A549 (cell line): ENCODE measurements at regions not wholly inside any gene's neighbourhood (a gene's known extent, or its start where the extent isn't known, plus 50 kb on each side); places are given as distances from the start of the nearest gene placed in this dataset.

ENCODE experiments used
- ATAC-seq, 2 experiments: fragments of 200-7000 bp in 1 of 2; fragments of >200 bp in 1 of 2; cut with Nextera tagmentation in 1 of 2; cut with Tn5 transposase in 1 of 2; 3 replicates each; pipeline versions ENCODE4 v1.8.0 to v1.9.1; 2018 to 2020; ENCODE audit warnings: mild to moderate bottlenecking in 1 of 2, moderate library complexity in 1 of 2
- CTCF ChIA-PET: fragments of 300-600 bp; sonication (Branson Sonifier 250); formaldehyde crosslinking; extraction: SDS; loops from one replicate; lab custom pipeline; 2021; ENCODE audit warnings: antibody characterized with exemption, inconsistent platforms; lab: Yijun Ruan, JAX
- POLR2A ChIA-PET: fragments of 350-600 bp; formaldehyde crosslinking; extraction: SDS; loops from one replicate; lab custom pipeline; 2021; ENCODE audit warnings: antibody characterized with exemption, inconsistent platforms; lab: Yijun Ruan, JAX
- DNase-seq, 2 experiments: peaks; one replicate each; pipeline versions ENCODE4 v3.0.0 to v3.0.0-alpha.2; 2011 to 2016; ENCODE audit warnings: low read depth in 1 of 2, low spot score in 1 of 2
- FAIRE-seq: peaks from 2 replicates; lab custom pipeline; 2011; peaks lifted over from hg19 to GRCh38; lab: Jason Lieb, UNC
- H3K27ac ChIP-seq, 2 experiments: fragments of >200 bp; sonication (Bioruptor Twin); formaldehyde crosslinking; 3 replicates each; pipeline ENCODE4 v1.5.1; 2016 to 2017
- H3K4me1 ChIP-seq: fragments of >200 bp; sonication (Bioruptor Twin); formaldehyde crosslinking; 3 replicates; pipeline ENCODE4 v1.6.1; 2016
- H3K4me2 ChIP-seq: fragments of >200 bp; sonication (Bioruptor Twin); formaldehyde crosslinking; 3 replicates; pipeline ENCODE4 v1.6.1; 2016
- H3K4me3 ChIP-seq: fragments of >200 bp; sonication (Bioruptor Twin); formaldehyde crosslinking; 3 replicates; pipeline ENCODE4 v1.5.1; 2016
- H3K9me3 ChIP-seq: fragments of >200 bp; sonication (Bioruptor Twin); formaldehyde crosslinking; 3 replicates; pipeline ENCODE4 v1.6.1; 2016
- BCL3 ChIP-seq: fragments of >200 bp; sonication (Bioruptor Twin); formaldehyde crosslinking; IDR thresholded peaks from 3 replicates; pipeline ENCODE4 v1.6.1; 2016
- CHD2 ChIP-seq: fragments of 150-350 bp; IDR thresholded peaks from 2 replicates; pipeline ENCODE4 v1.6.1; 2014; ENCODE audit warnings: low read length; ENCODE audit not compliant: partially characterized antibody
- CHD4 ChIP-seq: fragments of 200-600 bp; sonication (generic); IDR thresholded peaks from 2 replicates; pipeline ENCODE4 v1.6.1; 2016; ENCODE audit warnings: antibody characterized with exemption, mild to moderate bottlenecking, borderline replicate concordance
- CTCF ChIP-seq: fragments of >200 bp; sonication (Bioruptor Twin); formaldehyde crosslinking; IDR thresholded peaks from 3 replicates; pipeline ENCODE4 v1.5.1; 2016
- E2F6 ChIP-seq: IDR thresholded peaks from 2 replicates; pipeline ENCODE4 v1.6.1; 2012; ENCODE audit warnings: low read depth, borderline replicate concordance
- EHF ChIP-seq: fragments of 250-450 bp; sonication (Bioruptor Pico); IDR thresholded peaks from 2 replicates; pipeline ENCODE4 v1.5.0; 2020; ENCODE audit warnings: mild to moderate bottlenecking
- FOXS1 ChIP-seq: fragments of 250-450 bp; sonication (Bioruptor Pico); IDR thresholded peaks from 2 replicates; pipeline ENCODE4 v1.5.0; 2020; ENCODE audit warnings: mild to moderate bottlenecking, moderate library complexity
- GATA3 ChIP-seq: IDR thresholded peaks from 2 replicates; pipeline ENCODE4 v1.6.1; 2012; ENCODE audit warnings: borderline replicate concordance
- HES2 ChIP-seq: fragments of >200 bp; sonication (Bioruptor Twin); formaldehyde crosslinking; IDR thresholded peaks from 2 replicates; pipeline ENCODE4 v1.6.1; 2016
- HMGXB4 ChIP-seq: fragments of 250-450 bp; sonication (Bioruptor Pico); IDR thresholded peaks from 2 replicates; pipeline ENCODE4 v1.5.0; 2021; ENCODE audit warnings: mild to moderate bottlenecking, moderate library complexity, borderline replicate concordance
- HOXB13 ChIP-seq: fragments of 250-450 bp; sonication (Bioruptor Pico); IDR thresholded peaks from 2 replicates; pipeline ENCODE4 v1.5.0; 2020; ENCODE audit warnings: low read depth, mild to moderate bottlenecking, moderate library complexity
- KDM1A ChIP-seq: fragments of 200-600 bp; sonication (generic); IDR thresholded peaks from 2 replicates; pipeline ENCODE4 v1.6.1; 2016; ENCODE audit warnings: low read depth, mild to moderate bottlenecking
- RAD21 ChIP-seq, 2 experiments: fragments of >200 bp in 1 of 2; sonication (Bioruptor Twin) in 1 of 2; formaldehyde crosslinking in 1 of 2; IDR thresholded peaks in 1 of 2; conservative IDR thresholded peaks in 1 of 2; 2 replicates in 1 of 2; 3 replicates in 1 of 2; pipeline ENCODE4 v1.6.1; 2012 to 2018; ENCODE audit warnings: inconsistent platforms in 1 of 2
- RARB ChIP-seq: fragments of 250-450 bp; sonication (Bioruptor Pico); IDR thresholded peaks from 2 replicates; pipeline ENCODE4 v1.8.0; 2021; ENCODE audit warnings: mild to moderate bottlenecking, moderate library complexity
- REST ChIP-seq: fragments of 200-600 bp; sonication (generic); IDR thresholded peaks from 2 replicates; pipeline ENCODE4 v1.6.1; 2016; ENCODE audit warnings: antibody characterized with exemption, mild to moderate bottlenecking, moderate library complexity
- RFX5 ChIP-seq: fragments of 450-650 bp; IDR thresholded peaks from 2 replicates; pipeline ENCODE4 v1.7.1; 2014; ENCODE audit warnings: antibody characterized with exemption, mild to moderate bottlenecking, moderate library complexity
- SREBF2 ChIP-seq: fragments of 450-650 bp; IDR thresholded peaks from 2 replicates; pipeline ENCODE4 v1.6.1; 2014; ENCODE audit warnings: mild to moderate bottlenecking, moderate library complexity
- TFCP2L1 ChIP-seq: fragments of 250-450 bp; sonication (Bioruptor Pico); IDR thresholded peaks from 2 replicates; pipeline ENCODE4 v1.5.0; 2021; ENCODE audit warnings: mild to moderate bottlenecking
- ZC3H11A ChIP-seq: fragments of 450-650 bp; IDR thresholded peaks from 2 replicates; pipeline ENCODE4 v1.6.1; 2014; ENCODE audit warnings: antibody characterized with exemption, mild to moderate bottlenecking
- ZNF302 ChIP-seq: fragments of 250-450 bp; sonication (Bioruptor Pico); IDR thresholded peaks from 2 replicates; pipeline ENCODE4 v1.9.0; 2021; ENCODE audit warnings: inconsistent platforms, mild to moderate bottlenecking, moderate library complexity
- ZSCAN20 ChIP-seq: fragments of 250-450 bp; sonication (Bioruptor Pico); IDR thresholded peaks from 2 replicates; pipeline ENCODE4 v1.8.0; 2022; ENCODE audit warnings: mild to moderate bottlenecking, moderate library complexity
- WGBS: methylation state at CpG from one replicate; pipeline ENCODE4 v1.1.6; 2017; ENCODE audit errors: missing lambda C conversion rate; 5-methylcytosine and 5-hydroxymethylcytosine counted together

- H3K4me3 ChIP-seq, result no peak overlapping the region
- FAIRE-seq (no peak), ATAC-seq (no peak)
- no peak overlapping the region for H3K27ac ChIP-seq
- TF ChIP-seq RARB (CRISPR knock-in tag) (no peak), TFCP2L1 (no peak), ZNF302 (CRISPR knock-in tag) (no peak), E2F6 (no peak), REST (no peak), HMGXB4 (CRISPR knock-in tag) (no peak), KDM1A (no peak), RAD21 (conservative IDR thresholded peaks at IDR 0.05 in 1 of 2, IDR thresholded peaks at IDR 0.05 in 1 of 2) (no peak), CHD4 (no peak)
- TF ChIP-seq, all 56 proteins: peak for 0
- DNase-seq, result no peak
- CTCF ChIA-PET, result interaction anchor here (0.6 kb wide), 1 partner anchor 479 kb away, joined by 3 read pairs; no protein-coding TSS in a partner anchor
- Histone ChIP-seq H3K4me1 (no peaks in the 10 kb centered on the region), H3K9me3 (no peaks in the 10 kb centered on the region; the same call in 2 of the 3 replicates), H3K4me2 (no peak overlapping the region)
- POLR2A ChIA-PET, result no interaction called here
- WGBS, result 54% methylated on average over 7 of the region's 13 CpGs
Measured at GRCh38 chr5:26323794-26324193, 714.6 kb downstream of the CDH9 start.

GRCh38 chr5:26321278-26321677 lies 717.1 kb downstream of the CDH9 start:
- CTCF ChIA-PET, result no interaction called here
- 24% methylated on average over 2 of the region's 2 CpGs for WGBS
- no peak for FAIRE-seq

More at GRCh38 chr5:26321278-26321677, 717.1 kb downstream of the CDH9 start:
- no peak overlapping the region for H3K4me2 ChIP-seq
- no peak for TF ChIP-seq SREBF2
- TF ChIP-seq BCL3, result no peak
- TF ChIP-seq CHD4, result no peak
- no peak for TF ChIP-seq CTCF
- TF ChIP-seq FOXS1 (CRISPR knock-in tag), result no peak
- TF ChIP-seq HES2, result no peak
- TF ChIP-seq REST, result no peak
- no peak for TF ChIP-seq EHF (CRISPR knock-in tag)
- no peak for TF ChIP-seq TFCP2L1
- TF ChIP-seq GATA3, result no peak
- no peak for TF ChIP-seq ZC3H11A
- no peak for TF ChIP-seq CHD2
- no peak for TF ChIP-seq ZNF302 (CRISPR knock-in tag)
- no peak for TF ChIP-seq ZSCAN20
- no peak for TF ChIP-seq HOXB13
- no peak for TF ChIP-seq RFX5
- TF ChIP-seq, all 56 proteins: peak for 0
- DNase-seq, result no peak
- H3K4me3 ChIP-seq, result no peak overlapping the region
- H3K9me3 ChIP-seq, result no peaks in the 10 kb centered on the region; the same call in 2 of the 3 replicates
- no peaks in the 10 kb centered on the region for H3K4me1 ChIP-seq
- no peak for ATAC-seq
- H3K27ac ChIP-seq, result no peak overlapping the region
- POLR2A ChIA-PET, result no interaction called here
